ENCODE measurements at regions not wholly inside any gene's neighbourhood (a gene's known extent, or its start where the extent isn't known, plus 50 kb on each side); places are given as distances from the start of the nearest gene placed in this dataset.

- no peak for TF ChIP-seq CTCF (IDR thresholded peaks at IDR 0.05; ENCODE audit: insufficient read depth, low read length, poor library complexity, severe bottlenecking)
- Histone ChIP-seq H3K36me3 (ENCODE audit: control insufficient read depth, insufficient read depth, low read length) (no peaks in the 10 kb centered on the region), H3K27me3 (ENCODE audit: control insufficient read depth, insufficient read depth, low read length) (no peaks in the 10 kb centered on the region), H3K4me3 (ENCODE audit: low read depth, low read length) (no peak overlapping the region)
- no peak for DNase-seq (ENCODE audit: low read depth)
Measured at GRCh38 chr5:78726571-78726970, 78.0 kb upstream of the LHFPL2 start.

- Histone ChIP-seq H3K27me3 (ENCODE audit: control insufficient read depth, insufficient read depth, low read length) (no peaks in the 10 kb centered on the region), H3K36me3 (ENCODE audit: control insufficient read depth, insufficient read depth, low read length) (no peaks in the 10 kb centered on the region), H3K4me3 (ENCODE audit: low read depth, low read length) (no peak overlapping the region)
- DNase-seq (ENCODE audit: low read depth) = no peak
- no peak for TF ChIP-seq CTCF (IDR thresholded peaks at IDR 0.05; ENCODE audit: insufficient read depth, low read length, poor library complexity, severe bottlenecking)
Measured at GRCh38 chr5:78726003-78726402, 77.4 kb upstream of the LHFPL2 start.

GRCh38 chr5:78724061-78724460 lies 75.5 kb upstream of the LHFPL2 start:
- Histone ChIP-seq H3K4me3 (ENCODE audit: low read depth, low read length) (no peak overlapping the region), H3K36me3 (ENCODE audit: control insufficient read depth, insufficient read depth, low read length) (no peaks in the 10 kb centered on the region), H3K27me3 (ENCODE audit: control insufficient read depth, insufficient read depth, low read length) (no peaks in the 10 kb centered on the region)
- DNase-seq (ENCODE audit: low read depth) = no peak
- no peak for TF ChIP-seq CTCF (IDR thresholded peaks at IDR 0.05; ENCODE audit: insufficient read depth, low read length, poor library complexity, severe bottlenecking)

GRCh38 chr5:78720997-78721396 lies 72.4 kb upstream of the LHFPL2 start:
- Histone ChIP-seq H3K36me3 (ENCODE audit: control insufficient read depth, insufficient read depth, low read length) (no peaks in the 10 kb centered on the region), H3K4me3 (ENCODE audit: low read depth, low read length) (no peak overlapping the region), H3K27me3 (ENCODE audit: control insufficient read depth, insufficient read depth, low read length) (no peaks in the 10 kb centered on the region)
- TF ChIP-seq CTCF (IDR thresholded peaks at IDR 0.05; ENCODE audit: insufficient read depth, low read length, poor library complexity, severe bottlenecking) = no peak
- DNase-seq (ENCODE audit: low read depth) = no peak

GRCh38 chr5:78720227-78720985 lies 71.8 kb upstream of the LHFPL2 start:
- no peak overlapping the region for H3K4me3 ChIP-seq (ENCODE audit: low read depth, low read length)
- no peaks in the 10 kb centered on the region for H3K27me3 ChIP-seq (ENCODE audit: control insufficient read depth, insufficient read depth, low read length)
- no peak for TF ChIP-seq CTCF (IDR thresholded peaks at IDR 0.05; ENCODE audit: insufficient read depth, low read length, poor library complexity, severe bottlenecking)
- DNase-seq (ENCODE audit: low read depth) = no peak
- no peaks in the 10 kb centered on the region for H3K36me3 ChIP-seq (ENCODE audit: control insufficient read depth, insufficient read depth, low read length)

Measured in kidney epithelial cell (primary cell).